Epidermal melanocyte (primary cell): ENCODE measurements at regions not wholly inside any gene's neighbourhood (a gene's known extent, or its start where the extent isn't known, plus 50 kb on each side); places are given as distances from the start of the nearest gene placed in this dataset.
"Not testable (repeated sequence)": the region's sequence is repeated elsewhere in the genome, so short reads cannot be mapped to it uniquely, and the experiment has no call there.

Source experiments
- DNase-seq: peaks from one replicate; pipeline ENCODE4 v3.0.0; 2011; ENCODE audit warnings: low spot score; ENCODE audit not compliant: insufficient read length

- no peak for DNase-seq
These were observed 91.9 kb downstream of the FCRL5 start for GRCh38 chr1:157460381-157460780.

GRCh38 chr1:157457279-157457678, 95.0 kb downstream of the FCRL5 start:
- DNase-seq, result no peak

- no peak for DNase-seq
These were observed 97.0 kb downstream of the FCRL5 start for GRCh38 chr1:157455318-157455717.

GRCh38 chr1:157450106-157450505, 102.2 kb downstream of the FCRL5 start:
- DNase-seq, result no peak

- no peak for DNase-seq
These were observed 103.7 kb downstream of the FCRL5 start for GRCh38 chr1:157448636-157449035.

- not testable (repeated sequence) for DNase-seq
These were observed 106.0 kb downstream of the FCRL5 start for GRCh38 chr1:157446356-157446755.

- not testable (repeated sequence) for DNase-seq
These were observed 106.6 kb downstream of the FCRL5 start for GRCh38 chr1:157445616-157446140.

GRCh38 chr1:157442065-157442464, 110.2 kb downstream of the FCRL5 start:
- no peak for DNase-seq

- DNase-seq, result no peak
These were observed 112.9 kb downstream of the FCRL5 start for GRCh38 chr1:157439302-157439954.

- no peak for DNase-seq
These were observed 113.7 kb downstream of the FCRL5 start for GRCh38 chr1:157438613-157439012.

- no peak for DNase-seq
These were observed 114.2 kb downstream of the FCRL5 start for GRCh38 chr1:157438146-157438545.

GRCh38 chr1:157437296-157437695, 115.0 kb downstream of the FCRL5 start:
- no peak for DNase-seq

GRCh38 chr1:157431751-157432150, 120.6 kb downstream of the FCRL5 start:
- no peak for DNase-seq

- no peak for DNase-seq
These were observed 122.6 kb downstream of the FCRL5 start for GRCh38 chr1:157429601-157430240.

GRCh38 chr1:157423764-157424163, 128.6 kb downstream of the FCRL5 start:
- not testable (repeated sequence) for DNase-seq

- DNase-seq, result no peak
These were observed 132.3 kb downstream of the FCRL5 start for GRCh38 chr1:157419845-157420542.

GRCh38 chr1:157418659-157419058, 133.7 kb downstream of the FCRL5 start:
- DNase-seq, result no peak

- no peak for DNase-seq
These were observed 134.1 kb downstream of the FCRL5 start for GRCh38 chr1:157418231-157418630.

- DNase-seq, result no peak
These were observed 136.7 kb downstream of the FCRL5 start for GRCh38 chr1:157415661-157416060.

GRCh38 chr1:157412308-157412707, 140.0 kb downstream of the FCRL5 start:
- no peak for DNase-seq

GRCh38 chr1:157411769-157412168, 140.5 kb downstream of the FCRL5 start:
- DNase-seq, result no peak

- DNase-seq, result no peak
These were observed 141.3 kb downstream of the FCRL5 start for GRCh38 chr1:157411064-157411463.
